H7 (cell line): ENCODE measurements at regions not wholly inside any gene's neighbourhood (a gene's known extent, or its start where the extent isn't known, plus 50 kb on each side); places are given as distances from the start of the nearest gene placed in this dataset.
"Not testable (repeated sequence)": the region's sequence is repeated elsewhere in the genome, so short reads cannot be mapped to it uniquely, and the experiment has no call there.

Source experiments
- DNase-seq: peaks from one replicate; pipeline ENCODE4 v3.0.0; 2012
- H3K27me3 ChIP-seq: 2 replicates; pipeline ENCODE4 v1.6.0; 2011; ENCODE audit warnings: mild to moderate bottlenecking, low read length; ENCODE audit not compliant: control insufficient read depth, insufficient read depth
- H3K36me3 ChIP-seq: replicated peaks from 2 replicates; pipeline ENCODE4 v1.5.1; 2011; ENCODE audit warnings: low read length; ENCODE audit not compliant: control insufficient read depth, insufficient read depth
- H3K4me3 ChIP-seq: 2 replicates; pipeline ENCODE4 v1.5.1; 2011; ENCODE audit warnings: low read depth, mild to moderate bottlenecking, control low read depth, low read length, moderate library complexity; ENCODE audit not compliant: insufficient read depth

DNA sequence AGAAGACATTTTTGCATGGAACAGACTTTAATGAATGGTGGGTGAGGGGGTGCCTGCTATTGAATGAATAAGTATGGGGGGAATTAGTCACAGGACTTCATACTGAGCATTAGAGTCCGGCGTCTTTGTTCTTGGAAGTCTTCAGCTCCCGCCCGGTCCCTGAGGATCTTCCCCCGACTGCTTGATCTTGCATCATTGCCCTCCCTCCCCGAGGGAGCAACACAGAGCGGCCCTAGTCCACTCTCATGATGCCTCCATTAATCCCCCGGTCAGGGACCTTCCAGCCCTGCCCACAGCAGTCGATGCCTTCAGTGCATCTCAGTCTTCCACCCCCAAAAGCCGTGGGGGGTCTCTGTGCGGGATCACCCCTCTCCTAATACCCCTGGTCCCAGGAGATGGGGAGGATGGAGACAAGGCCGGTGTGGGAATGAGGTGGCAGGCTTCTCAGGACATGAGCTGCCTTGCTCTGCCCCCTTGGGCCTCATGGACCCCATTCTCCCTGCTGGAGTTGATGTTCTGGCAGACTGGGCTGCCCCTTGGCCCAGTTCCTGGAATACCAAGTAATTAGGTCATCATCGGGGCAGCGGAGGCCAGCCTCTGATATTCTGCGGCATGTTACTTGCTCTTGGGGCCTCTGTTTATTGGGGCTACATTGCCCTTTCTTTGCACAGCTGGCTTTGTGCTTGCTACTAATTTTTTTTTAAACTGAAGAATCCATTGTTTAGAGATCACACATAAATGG lies 110.5 kb upstream of the PLGLB2 start:
- DNase-seq = peak; percentile 13

DNA sequence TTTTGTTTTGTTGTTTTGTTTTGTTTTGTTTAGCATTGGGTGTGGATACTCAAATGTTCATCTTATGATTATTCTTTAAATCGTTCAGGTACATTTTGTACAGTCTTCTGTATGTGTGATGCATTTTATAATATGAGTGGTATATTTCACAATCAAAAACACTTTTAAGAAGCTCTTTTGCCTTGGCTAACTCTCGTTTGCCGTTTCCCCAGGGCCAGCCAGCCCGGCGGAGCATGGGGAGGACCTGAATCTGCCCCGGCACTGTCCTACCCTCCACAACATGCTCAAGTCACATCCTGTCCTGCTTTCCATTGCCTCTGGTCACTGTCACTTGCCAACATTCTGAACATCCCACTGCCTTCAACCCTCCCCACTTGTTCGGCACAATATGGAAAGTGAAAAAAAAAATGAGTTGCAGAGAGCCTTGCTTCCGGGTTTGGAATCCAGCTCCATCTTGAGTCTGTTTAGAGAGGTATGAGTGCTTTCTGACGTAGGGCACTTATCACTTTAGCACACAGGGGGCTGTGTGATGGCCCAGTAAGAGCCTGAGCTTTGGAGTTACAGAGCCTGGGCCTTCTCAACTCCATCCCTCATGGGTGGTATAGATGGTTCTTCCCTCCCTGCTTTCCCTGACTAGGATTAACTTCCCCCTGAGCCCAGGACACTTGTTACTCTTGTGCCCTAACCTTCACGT lies 109.6 kb upstream of the PLGLB2 start:
- not testable (repeated sequence) for H3K27me3 ChIP-seq, DNase-seq, H3K36me3 ChIP-seq, H3K4me3 ChIP-seq

More for the DNA sequence above, 110.5 kb upstream of the PLGLB2 start:
- not testable (repeated sequence) for H3K36me3 ChIP-seq, H3K27me3 ChIP-seq, H3K4me3 ChIP-seq

DNA sequence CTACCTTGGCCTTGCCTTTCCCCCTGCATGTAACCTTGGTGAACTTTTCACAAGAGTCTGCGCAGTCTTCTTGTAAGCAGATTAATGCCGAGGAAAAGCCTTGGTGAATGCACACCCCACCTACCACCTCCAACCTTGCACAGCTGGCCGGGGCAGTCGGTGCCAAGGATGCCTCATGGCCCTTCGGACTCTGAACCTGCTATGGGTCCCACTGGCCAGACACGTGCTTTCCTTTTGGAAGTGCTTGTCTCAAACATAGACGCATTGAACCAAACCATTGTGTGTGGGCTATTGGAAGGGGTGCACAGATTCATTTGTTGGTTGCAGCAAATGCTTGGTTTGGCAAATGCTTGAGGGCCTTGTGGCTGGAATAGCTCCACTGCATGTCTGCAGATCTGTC lies 109.0 kb upstream of the PLGLB2 start:
- not testable (repeated sequence) for H3K4me3 ChIP-seq, DNase-seq, H3K36me3 ChIP-seq, H3K27me3 ChIP-seq

DNA sequence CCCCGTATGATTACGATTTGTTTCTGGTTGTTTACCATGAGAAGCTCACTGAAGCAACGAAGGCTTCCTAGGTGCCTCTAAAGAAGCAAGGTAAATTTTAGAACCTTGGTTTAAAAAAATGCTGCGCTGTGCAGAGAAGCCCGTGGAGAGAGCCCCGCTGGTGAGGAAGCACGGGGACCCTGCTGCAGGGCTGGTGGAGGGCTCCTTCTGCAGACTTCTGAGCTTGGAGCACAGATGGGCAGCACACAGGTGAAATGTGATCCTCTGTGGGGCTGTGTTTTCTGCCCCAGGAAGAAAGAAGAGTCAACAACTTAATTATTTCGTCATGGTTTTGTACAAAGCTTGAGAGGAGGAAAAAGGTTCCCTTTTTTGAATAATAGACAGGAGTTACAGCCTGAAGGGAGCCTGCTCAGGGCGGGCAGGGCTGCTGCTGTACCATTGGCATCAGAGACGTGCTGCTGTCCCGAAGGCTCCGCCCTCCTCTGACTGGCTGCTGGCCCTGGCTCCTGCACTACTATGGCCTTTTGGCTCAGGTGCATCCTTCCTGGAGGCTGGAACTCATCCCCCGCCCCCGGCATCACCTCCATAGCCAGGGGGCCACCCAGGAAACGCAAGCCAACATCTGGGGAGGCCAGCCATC lies 108.0 kb upstream of the PLGLB2 start:
- H3K4me3 ChIP-seq, H3K36me3 ChIP-seq, DNase-seq, H3K27me3 ChIP-seq: not testable (repeated sequence)

DNA sequence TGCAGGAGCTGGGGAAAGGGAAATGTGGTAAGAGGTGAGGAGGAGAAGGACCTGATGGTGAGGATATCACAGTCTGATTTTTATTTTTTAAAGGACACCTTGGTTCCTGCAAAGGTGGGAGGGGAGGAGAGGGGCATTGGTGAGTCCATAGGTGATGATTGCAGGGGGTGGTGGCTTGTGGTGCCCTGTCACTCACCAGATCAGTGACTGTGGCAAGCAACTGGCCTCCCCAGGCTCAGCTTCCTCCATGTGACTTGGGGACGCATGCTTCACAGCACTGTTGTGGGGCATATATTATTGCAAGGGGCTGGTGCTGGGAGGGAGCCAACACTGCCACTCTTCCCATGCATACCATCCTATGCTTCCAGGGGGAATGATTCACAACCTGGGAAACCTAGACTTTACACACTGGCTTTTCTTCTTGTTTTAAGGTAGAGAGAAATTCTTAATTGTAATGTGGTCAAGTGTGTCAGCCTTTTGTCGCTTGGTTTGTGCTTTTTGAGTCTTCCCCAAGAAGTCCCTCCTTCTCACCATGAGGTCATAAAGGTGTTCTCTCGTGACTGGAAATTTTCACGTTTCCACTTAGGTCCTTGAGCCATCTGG lies 106.8 kb upstream of the PLGLB2 start:
- not testable (repeated sequence) for DNase-seq, H3K4me3 ChIP-seq, H3K27me3 ChIP-seq, H3K36me3 ChIP-seq

DNA sequence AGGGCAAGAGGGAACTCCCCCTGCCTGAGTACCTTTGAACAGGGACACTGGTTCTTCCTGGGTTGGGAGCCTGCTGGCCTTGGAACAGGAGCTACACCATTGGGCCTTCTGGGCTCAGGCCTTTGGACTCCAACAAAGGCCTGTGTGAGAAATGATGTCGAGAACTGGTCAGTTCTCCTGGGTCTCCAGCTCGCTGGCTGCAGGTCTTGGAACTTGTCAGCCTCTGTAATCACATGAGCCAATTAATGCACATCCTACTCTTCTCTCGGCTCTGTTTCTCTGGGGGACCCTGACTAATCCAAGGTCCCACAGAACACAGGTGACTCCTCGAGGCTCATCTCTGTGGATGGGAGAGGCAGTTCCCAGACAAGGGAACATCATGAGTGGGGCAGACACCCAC lies 104.7 kb upstream of the PLGLB2 start:
- H3K27me3 ChIP-seq, H3K36me3 ChIP-seq, H3K4me3 ChIP-seq, DNase-seq: not testable (repeated sequence)

DNA sequence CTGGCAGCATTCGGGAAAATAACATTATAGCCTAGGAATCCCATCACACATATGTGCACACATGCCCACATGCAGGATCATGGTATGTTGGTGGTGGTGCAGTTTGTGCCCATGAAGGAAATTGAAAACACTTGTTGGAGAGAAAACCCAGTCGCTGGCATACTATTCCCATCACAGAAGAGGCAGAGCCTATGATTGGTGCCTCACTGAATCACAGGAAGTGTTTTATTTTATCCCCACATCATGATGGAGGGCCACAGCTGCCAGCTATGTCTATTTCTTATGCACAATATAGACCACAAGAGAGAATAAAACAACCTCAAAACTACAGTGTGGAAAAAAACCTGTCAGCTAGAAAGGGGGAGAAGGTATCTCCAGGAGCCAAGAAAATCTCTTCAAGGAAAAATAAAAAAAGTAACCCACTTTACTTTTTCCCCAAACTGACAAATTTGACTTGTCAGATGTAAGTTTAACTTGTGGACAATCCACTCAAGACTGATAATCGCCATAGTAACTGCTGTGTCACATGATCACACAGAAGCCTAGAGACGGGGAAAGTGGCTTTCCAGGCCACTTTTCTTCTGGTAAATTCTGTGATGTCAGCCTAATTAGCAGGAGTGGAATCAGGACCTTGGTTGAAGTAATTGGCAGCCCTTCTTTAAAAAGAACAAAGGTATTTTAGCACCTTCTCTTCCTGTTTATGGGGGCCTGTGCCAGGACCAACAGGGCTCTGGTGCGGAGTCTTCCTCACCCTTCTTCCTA lies 100.0 kb upstream of the PLGLB2 start:
- H3K27me3 ChIP-seq, DNase-seq, H3K36me3 ChIP-seq, H3K4me3 ChIP-seq: not testable (repeated sequence)

DNA sequence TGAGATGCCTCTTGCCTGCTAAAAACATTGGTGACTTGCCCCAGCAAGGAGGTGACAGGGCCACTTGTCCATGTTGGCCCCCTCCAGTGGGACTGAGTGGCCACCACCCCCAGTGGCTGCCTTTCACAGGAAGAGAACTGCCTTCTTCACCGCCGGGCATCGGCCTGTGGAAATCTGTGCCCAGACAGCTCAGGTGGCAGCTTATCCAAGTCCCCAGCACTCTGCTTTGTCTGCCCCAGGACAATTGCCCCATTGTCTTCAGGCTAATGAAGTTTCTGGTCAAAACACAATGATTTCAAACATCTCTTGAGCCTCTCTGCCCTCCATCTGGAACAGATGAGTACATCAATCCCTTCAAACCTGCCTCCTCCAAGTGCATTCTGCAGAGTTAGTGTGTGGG lies 99.1 kb upstream of the PLGLB2 start:
- not testable (repeated sequence) for DNase-seq, H3K4me3 ChIP-seq, H3K36me3 ChIP-seq, H3K27me3 ChIP-seq

DNA sequence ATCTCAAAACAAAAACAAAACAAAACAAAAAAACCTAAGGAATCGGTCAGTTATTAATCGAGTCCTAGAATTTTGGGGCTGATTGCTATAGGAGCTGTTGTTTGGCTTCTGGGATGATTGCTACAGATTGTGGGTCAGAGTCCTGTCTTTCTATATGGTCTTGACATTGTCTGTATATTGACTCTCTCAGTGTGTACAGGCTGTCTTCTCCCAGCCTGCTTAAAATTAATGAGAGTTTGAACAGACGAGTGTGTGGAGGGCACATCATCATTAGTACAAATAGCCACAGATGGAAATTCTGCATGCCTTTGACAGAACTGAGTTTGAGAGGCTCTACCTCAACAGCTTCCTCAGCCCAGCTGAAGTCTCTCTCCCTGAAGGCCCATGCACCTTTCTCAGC lies 98.0 kb upstream of the PLGLB2 start:
- not testable (repeated sequence) for H3K4me3 ChIP-seq, DNase-seq, H3K36me3 ChIP-seq, H3K27me3 ChIP-seq

DNA sequence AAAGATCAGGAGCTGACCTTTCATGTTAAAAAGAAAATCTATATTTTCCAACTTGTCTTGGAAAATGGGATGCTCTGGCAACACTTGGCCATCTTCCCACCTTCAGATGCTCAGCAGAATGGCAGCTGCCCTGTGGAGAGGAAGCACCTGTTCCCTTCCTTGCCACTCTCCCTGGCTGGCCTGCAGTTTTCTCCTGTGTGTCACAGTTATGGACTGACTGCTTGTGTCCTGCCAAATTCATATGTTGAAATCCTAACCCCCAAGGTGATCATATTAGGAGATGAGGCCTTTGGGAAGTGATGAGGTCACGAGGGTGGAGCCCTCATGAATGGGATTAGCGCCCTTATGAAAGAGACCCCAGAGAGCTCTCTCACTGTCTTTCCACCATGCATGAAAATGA lies 97.0 kb upstream of the PLGLB2 start:
- not testable (repeated sequence) for H3K27me3 ChIP-seq, H3K4me3 ChIP-seq, H3K36me3 ChIP-seq, DNase-seq

DNA sequence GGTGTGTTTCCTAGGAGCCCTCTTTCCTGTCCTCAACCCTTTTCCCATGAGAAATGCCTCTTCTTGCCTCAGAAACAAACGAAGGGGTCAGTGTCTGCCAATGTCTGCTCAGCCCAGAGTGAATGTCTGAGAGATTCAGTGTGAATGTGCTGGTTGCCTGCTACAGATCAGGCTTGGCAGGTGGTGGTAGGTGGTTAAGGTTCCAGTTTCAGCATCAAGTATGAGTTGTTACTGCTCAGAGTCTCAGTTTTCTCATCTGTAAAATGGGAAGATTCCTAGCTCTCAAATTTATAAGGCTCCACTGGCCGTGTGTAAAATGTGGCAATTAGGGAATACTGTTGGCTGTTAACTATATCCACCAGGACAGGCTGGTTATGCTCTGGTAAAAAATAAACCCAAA lies 96.3 kb upstream of the PLGLB2 start:
- not testable (repeated sequence) for H3K36me3 ChIP-seq, DNase-seq, H3K27me3 ChIP-seq, H3K4me3 ChIP-seq

DNA sequence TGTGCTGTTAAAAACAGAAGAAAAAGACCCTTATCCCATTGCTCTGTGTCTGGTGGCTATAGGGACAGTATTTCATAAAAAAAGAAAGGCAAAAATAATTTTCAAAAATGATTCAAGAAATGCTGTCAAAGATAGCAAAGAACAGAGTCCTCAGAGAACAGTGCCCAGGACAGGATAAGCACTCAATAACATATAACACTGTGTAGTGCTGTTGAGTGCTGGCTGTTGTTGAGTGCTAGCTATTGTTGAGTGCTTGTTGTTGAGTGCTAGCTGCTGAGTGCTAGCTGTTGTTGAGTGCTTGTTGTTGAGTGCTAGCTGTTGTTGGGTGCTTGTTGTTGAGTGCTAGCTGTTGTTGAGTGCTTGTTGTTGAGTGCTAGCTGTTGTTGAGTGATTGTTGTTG lies 94.5 kb upstream of the PLGLB2 start:
- H3K4me3 ChIP-seq, H3K36me3 ChIP-seq, DNase-seq, H3K27me3 ChIP-seq: not testable (repeated sequence)

DNA sequence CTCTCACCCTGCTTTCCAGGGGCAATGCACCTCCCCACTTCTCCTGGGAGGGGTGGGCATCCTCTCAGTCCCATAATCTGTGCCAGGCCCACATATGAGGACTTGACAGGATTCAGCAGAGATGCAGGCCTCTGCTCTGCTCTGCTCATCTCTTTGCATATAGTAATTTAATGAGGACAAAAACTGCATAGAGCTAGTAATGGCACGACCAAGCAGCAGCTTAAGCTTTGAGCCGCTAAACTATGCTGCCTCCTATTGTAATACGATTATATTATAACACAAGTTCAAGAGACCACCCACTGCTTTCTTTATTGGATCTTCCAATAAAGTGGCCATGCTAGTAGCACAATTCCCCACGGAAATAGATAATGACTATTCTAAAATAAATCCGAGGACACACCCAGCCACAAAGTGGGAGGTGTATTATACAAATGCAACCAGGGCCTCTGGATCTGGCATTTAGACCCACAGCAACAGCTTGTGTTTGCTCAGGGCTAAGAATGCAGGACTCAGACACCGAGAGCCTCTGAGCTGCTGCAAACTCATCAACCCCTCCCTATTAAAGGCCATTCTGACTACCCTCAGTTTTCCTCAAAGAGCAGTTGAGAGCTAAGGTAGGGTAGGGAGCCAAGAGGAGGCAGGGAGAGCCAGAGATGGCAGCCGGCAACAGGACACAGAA lies 93.6 kb upstream of the PLGLB2 start:
- H3K4me3 ChIP-seq, H3K27me3 ChIP-seq, DNase-seq, H3K36me3 ChIP-seq: not testable (repeated sequence)

DNA sequence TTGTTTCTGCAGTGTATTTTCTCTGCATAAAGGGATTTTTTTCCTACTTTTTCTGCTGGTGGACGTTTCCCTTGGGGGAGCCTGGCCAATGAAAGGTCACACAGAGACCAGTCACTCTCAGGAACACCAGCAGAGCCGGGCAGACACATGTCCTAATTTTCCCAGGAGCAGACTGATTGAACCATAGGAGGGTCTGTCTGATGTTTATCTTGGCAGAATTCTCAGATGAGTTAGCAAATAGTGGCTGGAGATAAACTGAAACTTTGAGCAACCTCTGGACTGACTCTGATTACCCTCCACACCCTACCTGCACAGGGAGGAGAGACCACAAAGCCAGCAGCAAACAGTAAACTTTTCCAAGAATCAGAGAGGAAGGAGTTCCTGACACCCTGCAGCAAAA lies 90.0 kb upstream of the PLGLB2 start:
- H3K4me3 ChIP-seq, H3K36me3 ChIP-seq, DNase-seq, H3K27me3 ChIP-seq: not testable (repeated sequence)
